ENCODE measurements at regions not wholly inside any gene's neighbourhood (a gene's known extent, or its start where the extent isn't known, plus 50 kb on each side); places are given as distances from the start of the nearest gene placed in this dataset.
A peak's percentile ranks its signal among the peaks of the same experiment; 100 is the strongest.

DNA sequence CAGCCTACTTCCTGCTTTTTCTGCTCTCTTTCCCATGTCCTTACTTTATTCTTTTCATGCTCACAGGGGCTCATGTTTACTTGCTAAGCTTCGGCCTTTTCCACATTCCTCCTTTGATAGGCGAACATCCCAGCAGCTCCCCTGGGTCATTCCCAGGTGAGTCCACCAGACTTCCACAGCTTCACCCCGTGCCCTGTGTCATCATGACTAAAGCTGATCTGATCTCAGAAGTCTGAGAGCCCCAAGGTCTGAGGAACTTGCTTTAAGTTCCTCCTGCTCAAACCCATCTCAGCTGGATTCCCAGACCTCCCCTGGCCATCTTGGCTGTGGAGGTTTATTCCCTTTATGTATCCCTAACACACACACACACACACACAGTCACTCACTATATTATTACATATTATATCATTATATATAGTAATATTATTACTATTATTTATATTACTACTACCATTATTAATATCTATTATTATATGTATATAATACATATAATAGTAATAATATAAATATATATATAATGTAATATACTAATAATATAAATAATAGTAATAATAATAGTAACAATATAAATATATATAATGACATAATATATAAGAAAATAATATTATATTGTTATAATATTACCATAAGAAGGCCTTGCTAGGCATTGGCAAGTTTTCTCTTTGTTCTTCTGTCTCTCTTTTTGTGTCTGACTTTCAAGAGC, 295.9 kb downstream of the PTEN start:
- Histone ChIP-seq H3K9me3 (ENCODE audit: control insufficient read depth in 5 of 5, low read length in 5 of 5) (no peaks in the 10 kb centered on the region), H3K27me3 (ENCODE audit: control insufficient read depth in 5 of 5, insufficient read depth in 4 of 5, low read length in 5 of 5) (no peaks in the 10 kb centered on the region), H3K27ac (ENCODE audit: low read depth, low read length) (peak overlapping the region; percentile 69), H3K4me1 (ENCODE audit: control insufficient read depth in 5 of 5, insufficient read depth in 5 of 5, low read length in 5 of 5) (peaks cover 0 to 21% (median 15%) of the 10 kb centered on the region in 5 donors), H3K4me3 (ENCODE audit: low read depth in 1 of 5, low read length in 5 of 5) (no peak overlapping the region), H3K9ac (ENCODE audit: low read length in 5 of 5) (no peak overlapping the region), H3K36me3 (ENCODE audit: control insufficient read depth in 5 of 5, insufficient read depth in 5 of 5, low read length in 5 of 5) (no peaks in the 10 kb centered on the region)

DNA sequence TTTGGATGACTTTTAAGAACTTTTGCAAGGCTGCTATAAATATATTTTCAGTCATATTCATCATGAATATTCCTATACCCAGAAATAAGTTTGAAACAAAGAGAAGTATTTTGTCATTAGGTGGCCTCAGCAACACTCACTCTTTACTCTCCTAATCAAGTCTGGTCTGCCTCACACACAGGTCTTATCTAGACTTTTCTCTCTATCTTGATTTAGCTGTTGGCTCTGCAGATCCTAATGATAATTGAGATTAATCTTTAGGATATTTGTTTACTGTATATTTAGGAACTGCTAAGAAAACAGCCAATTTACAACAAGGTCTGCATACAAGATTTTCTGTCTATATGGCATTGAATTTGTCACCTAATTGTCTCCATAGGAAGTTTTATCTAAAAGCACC, 297.6 kb downstream of the PTEN start:
- Histone ChIP-seq H3K27ac (ENCODE audit: low read depth, low read length) (no peak overlapping the region), H3K27me3 (ENCODE audit: control insufficient read depth in 5 of 5, insufficient read depth in 4 of 5, low read length in 5 of 5) (no peaks in the 10 kb centered on the region), H3K9me3 (ENCODE audit: control insufficient read depth in 5 of 5, low read length in 5 of 5) (no peaks in the 10 kb centered on the region), H3K36me3 (ENCODE audit: control insufficient read depth in 5 of 5, insufficient read depth in 5 of 5, low read length in 5 of 5) (no peaks in the 10 kb centered on the region), H3K9ac (ENCODE audit: low read length in 5 of 5) (no peak overlapping the region), H3K4me1 (ENCODE audit: control insufficient read depth in 5 of 5, insufficient read depth in 5 of 5, low read length in 5 of 5) (peaks cover 0 to 21% (median 15%) of the 10 kb centered on the region in 5 donors), H3K4me3 (ENCODE audit: low read depth in 1 of 5, low read length in 5 of 5) (no peak overlapping the region)

DNA sequence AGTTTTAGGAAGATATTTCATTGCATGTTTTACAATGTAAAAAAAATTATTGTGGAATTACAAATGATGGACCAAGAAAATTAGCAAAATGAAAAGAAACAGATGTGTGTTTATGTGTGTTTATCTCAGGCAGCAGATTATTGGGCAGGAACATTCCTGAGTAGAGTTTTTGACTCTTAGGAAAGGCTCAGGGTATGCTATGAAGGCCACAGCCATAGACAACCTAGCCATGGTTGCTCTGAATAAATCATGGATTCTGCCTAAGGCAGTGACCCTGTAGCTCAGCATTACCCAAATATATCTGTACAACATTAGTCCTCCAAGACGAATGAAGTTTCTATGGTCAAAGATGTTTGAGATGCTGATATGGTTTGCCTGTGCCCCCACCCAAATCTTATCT, 298.3 kb downstream of the PTEN start:
- no peaks in the 10 kb centered on the region for H3K9me3 ChIP-seq (ENCODE audit: control insufficient read depth in 5 of 5, low read length in 5 of 5)
- no peak overlapping the region for H3K9ac ChIP-seq (ENCODE audit: low read length in 5 of 5)
- peaks cover 0 to 21% (median 16%) of the 10 kb centered on the region in 5 donors for H3K4me1 ChIP-seq (ENCODE audit: control insufficient read depth in 5 of 5, insufficient read depth in 5 of 5, low read length in 5 of 5)
- H3K36me3 ChIP-seq (ENCODE audit: control insufficient read depth in 5 of 5, insufficient read depth in 5 of 5, low read length in 5 of 5) = no peaks in the 10 kb centered on the region
- no peak overlapping the region for H3K4me3 ChIP-seq (ENCODE audit: low read depth in 1 of 5, low read length in 5 of 5)
- no peaks in the 10 kb centered on the region for H3K27me3 ChIP-seq (ENCODE audit: control insufficient read depth in 5 of 5, insufficient read depth in 4 of 5, low read length in 5 of 5)
- H3K27ac ChIP-seq (ENCODE audit: low read depth, low read length) = no peak overlapping the region

DNA sequence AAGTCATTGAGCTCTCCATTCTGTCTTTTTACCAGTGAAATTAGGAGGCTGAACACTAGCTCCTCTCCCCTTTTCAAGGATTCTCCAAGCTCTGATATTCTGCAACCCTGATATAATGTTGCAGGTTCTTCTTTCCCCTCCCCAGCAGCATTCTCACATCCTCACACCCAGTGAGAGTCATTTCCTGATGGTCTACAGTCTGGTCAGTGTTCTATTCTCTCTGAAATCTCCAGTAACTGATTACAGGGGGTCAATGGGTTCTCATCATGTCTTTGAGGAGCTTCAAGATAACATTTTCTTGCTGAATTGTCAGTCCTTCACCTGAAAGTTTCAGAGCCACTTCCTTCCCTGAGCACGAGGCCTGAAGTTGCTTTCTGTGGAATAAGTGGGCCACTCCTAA, 299.4 kb downstream of the PTEN start:
- Histone ChIP-seq H3K27ac (ENCODE audit: low read depth, low read length) (no peak overlapping the region), H3K4me1 (ENCODE audit: control insufficient read depth in 5 of 5, insufficient read depth in 5 of 5, low read length in 5 of 5) (peaks cover 0 to 20% (median 14%) of the 10 kb centered on the region in 5 donors), H3K4me3 (ENCODE audit: low read depth in 1 of 5, low read length in 5 of 5) (no peak overlapping the region), H3K9ac (ENCODE audit: low read length in 5 of 5) (no peak overlapping the region), H3K27me3 (ENCODE audit: control insufficient read depth in 5 of 5, insufficient read depth in 4 of 5, low read length in 5 of 5) (no peaks in the 10 kb centered on the region), H3K36me3 (ENCODE audit: control insufficient read depth in 5 of 5, insufficient read depth in 5 of 5, low read length in 5 of 5) (no peaks in the 10 kb centered on the region), H3K9me3 (ENCODE audit: control insufficient read depth in 5 of 5, low read length in 5 of 5) (no peaks in the 10 kb centered on the region)

DNA sequence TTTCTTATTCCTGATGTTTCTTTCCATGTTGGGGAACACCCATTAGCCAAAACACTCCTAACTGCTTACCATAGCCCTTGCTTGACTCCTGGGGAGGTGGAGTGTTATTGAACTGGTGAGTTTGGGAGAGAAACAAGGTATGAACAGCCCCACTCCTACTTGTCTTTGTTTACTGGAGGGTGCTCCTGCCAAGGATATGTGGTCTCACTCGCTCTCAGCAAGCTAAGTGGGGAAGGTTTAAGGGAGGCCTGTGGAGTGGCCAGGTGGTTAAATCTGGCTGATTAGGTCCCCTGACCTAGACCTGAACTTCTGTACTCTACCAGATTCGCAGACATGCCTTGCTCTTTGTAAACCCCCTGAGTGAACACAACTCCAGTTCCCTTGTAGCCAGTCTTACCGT, 300.1 kb downstream of the PTEN start:
- no peak overlapping the region for H3K27ac ChIP-seq (ENCODE audit: low read depth, low read length)

DNA sequence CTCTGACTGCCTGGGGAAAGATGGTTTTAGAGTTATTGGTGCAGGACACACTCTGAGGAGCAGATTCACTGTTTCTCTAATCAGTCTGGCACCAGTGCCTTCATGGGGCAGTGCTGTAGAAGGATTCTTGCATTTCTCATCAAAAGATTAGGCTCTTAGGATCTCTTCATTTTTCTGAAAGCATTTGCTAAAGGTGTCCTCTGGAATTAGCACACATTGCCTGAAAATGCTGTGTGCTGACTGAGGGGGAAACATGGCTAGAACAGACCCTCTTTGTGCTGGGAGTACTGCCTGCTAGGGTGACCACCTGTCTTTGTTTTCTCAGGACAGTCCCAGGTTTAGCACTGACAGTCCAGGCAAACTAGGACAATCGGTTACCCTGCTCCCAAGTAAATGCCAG, 301.0 kb downstream of the PTEN start:
- Histone ChIP-seq H3K27ac (ENCODE audit: low read depth, low read length) (no peak overlapping the region), H3K27me3 (ENCODE audit: control insufficient read depth in 5 of 5, insufficient read depth in 4 of 5, low read length in 5 of 5) (no peaks in the 10 kb centered on the region), H3K4me1 (ENCODE audit: control insufficient read depth in 5 of 5, insufficient read depth in 5 of 5, low read length in 5 of 5) (peaks cover 0 to 14% (median 0%) of the 10 kb centered on the region in 5 donors), H3K4me3 (ENCODE audit: low read depth in 1 of 5, low read length in 5 of 5) (no peak overlapping the region), H3K9ac (ENCODE audit: low read length in 5 of 5) (no peak overlapping the region), H3K9me3 (ENCODE audit: control insufficient read depth in 5 of 5, low read length in 5 of 5) (no peaks in the 10 kb centered on the region), H3K36me3 (ENCODE audit: control insufficient read depth in 5 of 5, insufficient read depth in 5 of 5, low read length in 5 of 5) (no peaks in the 10 kb centered on the region)

More for the DNA sequence above, 300.1 kb downstream of the PTEN start:
- no peak overlapping the region for H3K4me3 ChIP-seq (ENCODE audit: low read depth in 1 of 5, low read length in 5 of 5)
- no peak overlapping the region for H3K9ac ChIP-seq (ENCODE audit: low read length in 5 of 5)
- H3K36me3 ChIP-seq (ENCODE audit: control insufficient read depth in 5 of 5, insufficient read depth in 5 of 5, low read length in 5 of 5) = no peaks in the 10 kb centered on the region
- peaks cover 0 to 19% (median 7%) of the 10 kb centered on the region in 5 donors for H3K4me1 ChIP-seq (ENCODE audit: control insufficient read depth in 5 of 5, insufficient read depth in 5 of 5, low read length in 5 of 5)
- no peaks in the 10 kb centered on the region for H3K9me3 ChIP-seq (ENCODE audit: control insufficient read depth in 5 of 5, low read length in 5 of 5)
- no peaks in the 10 kb centered on the region for H3K27me3 ChIP-seq (ENCODE audit: control insufficient read depth in 5 of 5, insufficient read depth in 4 of 5, low read length in 5 of 5)

DNA sequence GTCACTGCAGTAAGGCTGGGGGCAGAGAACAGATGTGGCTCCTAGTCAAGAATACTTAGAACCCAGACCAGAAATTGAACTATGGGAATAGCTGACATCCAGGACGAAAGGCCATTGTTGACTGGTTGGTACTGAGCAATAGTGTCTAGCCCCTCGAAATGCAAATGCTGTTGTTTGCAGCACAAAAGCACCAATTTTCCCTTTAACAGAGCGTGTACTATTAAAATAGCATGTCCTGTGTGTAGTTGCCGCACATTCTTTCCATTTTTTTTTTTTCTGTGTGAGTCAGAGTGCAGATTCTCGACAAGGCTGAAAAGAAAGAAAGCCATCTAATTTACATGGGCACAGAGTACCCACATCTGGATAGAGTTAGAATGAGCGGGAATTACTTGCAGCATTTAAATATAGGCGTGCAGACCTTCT, 302.4 kb downstream of the PTEN start:
- Histone ChIP-seq H3K4me1 (ENCODE audit: control insufficient read depth in 5 of 5, insufficient read depth in 5 of 5, low read length in 5 of 5) (peaks cover 0 to 14% (median 0%) of the 10 kb centered on the region in 5 donors), H3K27ac (ENCODE audit: low read depth, low read length) (no peak overlapping the region), H3K4me3 (ENCODE audit: low read depth in 1 of 5, low read length in 5 of 5) (no peak overlapping the region), H3K9ac (ENCODE audit: low read length in 5 of 5) (no peak overlapping the region), H3K36me3 (ENCODE audit: control insufficient read depth in 5 of 5, insufficient read depth in 5 of 5, low read length in 5 of 5) (no peaks in the 10 kb centered on the region), H3K27me3 (ENCODE audit: control insufficient read depth in 5 of 5, insufficient read depth in 4 of 5, low read length in 5 of 5) (no peaks in the 10 kb centered on the region), H3K9me3 (ENCODE audit: control insufficient read depth in 5 of 5, low read length in 5 of 5) (no peaks in the 10 kb centered on the region)

DNA sequence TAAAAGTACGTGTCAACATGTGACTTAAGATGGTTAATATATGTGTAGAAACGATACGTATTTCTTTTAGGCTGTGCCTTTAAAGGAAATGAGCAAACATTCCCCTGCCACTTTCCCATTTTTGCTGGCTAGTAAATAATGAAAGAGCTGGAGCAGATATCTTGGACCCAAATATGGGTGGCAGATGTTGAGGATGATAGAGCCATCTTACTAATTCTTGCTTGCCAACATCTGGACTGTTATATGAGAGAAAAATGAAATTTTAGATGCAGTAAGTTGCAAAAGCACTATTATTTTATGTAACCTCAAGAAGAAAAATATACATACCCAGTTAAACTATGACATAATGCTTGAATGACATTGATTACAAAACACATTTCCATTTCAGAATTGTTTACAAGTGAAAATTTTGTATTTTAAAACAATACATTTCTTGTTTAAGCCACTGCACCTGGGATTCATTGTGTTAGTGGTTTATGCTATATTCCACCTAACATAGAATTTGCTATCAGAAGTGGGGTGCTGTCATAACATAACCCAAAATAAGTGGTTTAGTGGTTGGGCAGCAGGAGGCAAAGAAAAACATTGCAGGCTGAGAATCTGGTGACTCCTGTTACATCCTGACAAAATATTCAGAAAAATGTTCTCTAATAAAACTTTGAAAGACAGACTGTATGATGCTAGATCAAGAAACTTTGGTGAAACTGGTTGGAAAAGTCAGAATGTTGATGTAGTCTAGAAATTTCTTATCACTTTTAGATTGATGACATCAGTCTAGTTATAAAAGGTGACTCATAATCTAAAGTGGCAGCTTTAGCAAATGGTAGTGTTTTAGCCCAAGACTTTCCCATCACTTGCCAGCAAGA, 305.0 kb downstream of the PTEN start:
- Histone ChIP-seq H3K27me3 (ENCODE audit: control insufficient read depth in 5 of 5, insufficient read depth in 4 of 5, low read length in 5 of 5) (no peaks in the 10 kb centered on the region), H3K9ac (ENCODE audit: low read length in 5 of 5) (no peak overlapping the region), H3K4me3 (ENCODE audit: low read depth in 1 of 5, low read length in 5 of 5) (no peak overlapping the region), H3K27ac (ENCODE audit: low read depth, low read length) (no peak overlapping the region), H3K36me3 (ENCODE audit: control insufficient read depth in 5 of 5, insufficient read depth in 5 of 5, low read length in 5 of 5) (no peaks in the 10 kb centered on the region), H3K4me1 (ENCODE audit: control insufficient read depth in 5 of 5, insufficient read depth in 5 of 5, low read length in 5 of 5) (peaks cover 0 to 14% (median 0%) of the 10 kb centered on the region in 5 donors), H3K9me3 (ENCODE audit: control insufficient read depth in 5 of 5, low read length in 5 of 5) (no peaks in the 10 kb centered on the region)

DNA sequence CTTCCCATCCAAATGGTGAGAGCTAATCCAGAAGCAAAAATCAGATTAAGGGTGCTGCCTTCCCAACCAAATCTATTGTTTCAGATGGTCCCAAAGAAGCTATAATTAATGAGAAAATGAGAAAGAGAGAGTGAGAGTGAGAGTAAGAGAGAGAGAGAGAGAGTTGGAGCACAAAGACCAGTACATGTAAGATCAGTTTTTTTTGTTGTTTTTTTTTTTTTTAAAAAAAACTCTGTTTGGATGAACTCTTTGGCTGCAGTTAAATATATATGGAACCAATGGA, 305.6 kb downstream of the PTEN start:
- no peak overlapping the region for H3K27ac ChIP-seq (ENCODE audit: low read depth, low read length)
- H3K9ac ChIP-seq (ENCODE audit: low read length in 5 of 5) = no peak overlapping the region

DNA sequence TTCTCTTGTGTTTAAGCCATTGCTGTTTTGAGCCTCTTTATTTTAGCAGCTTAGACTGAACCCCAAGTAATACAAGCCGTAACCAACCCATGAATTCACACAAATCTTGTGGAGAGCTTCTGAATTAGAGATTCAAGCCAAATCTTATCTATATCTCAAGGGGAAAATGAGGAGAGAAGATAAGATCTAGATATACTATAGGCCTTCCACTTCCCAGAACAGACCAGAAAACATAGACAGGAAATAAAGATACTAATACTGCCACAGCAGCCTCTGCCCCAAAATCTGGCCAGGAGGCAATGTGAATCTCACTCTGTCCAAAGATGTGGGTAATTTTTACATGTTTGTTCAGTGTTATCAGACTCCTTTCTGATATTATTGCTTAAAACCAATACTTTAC, 307.2 kb downstream of the PTEN start:
- Histone ChIP-seq H3K27me3 (ENCODE audit: control insufficient read depth in 5 of 5, insufficient read depth in 4 of 5, low read length in 5 of 5) (no peaks in the 10 kb centered on the region), H3K4me3 (ENCODE audit: low read depth in 1 of 5, low read length in 5 of 5) (no peak overlapping the region), H3K4me1 (ENCODE audit: control insufficient read depth in 5 of 5, insufficient read depth in 5 of 5, low read length in 5 of 5) (peaks cover 0 to 12% (median 0%) of the 10 kb centered on the region in 5 donors), H3K36me3 (ENCODE audit: control insufficient read depth in 5 of 5, insufficient read depth in 5 of 5, low read length in 5 of 5) (no peaks in the 10 kb centered on the region), H3K9ac (ENCODE audit: low read length in 5 of 5) (no peak overlapping the region), H3K27ac (ENCODE audit: low read depth, low read length) (no peak overlapping the region), H3K9me3 (ENCODE audit: control insufficient read depth in 5 of 5, low read length in 5 of 5) (no peaks in the 10 kb centered on the region)

More for the DNA sequence above, 305.6 kb downstream of the PTEN start:
- Histone ChIP-seq H3K36me3 (ENCODE audit: control insufficient read depth in 5 of 5, insufficient read depth in 5 of 5, low read length in 5 of 5) (no peaks in the 10 kb centered on the region), H3K4me3 (ENCODE audit: low read depth in 1 of 5, low read length in 5 of 5) (no peak overlapping the region), H3K27me3 (ENCODE audit: control insufficient read depth in 5 of 5, insufficient read depth in 4 of 5, low read length in 5 of 5) (no peaks in the 10 kb centered on the region), H3K4me1 (ENCODE audit: control insufficient read depth in 5 of 5, insufficient read depth in 5 of 5, low read length in 5 of 5) (peaks cover 0 to 14% (median 0%) of the 10 kb centered on the region in 5 donors), H3K9me3 (ENCODE audit: control insufficient read depth in 5 of 5, low read length in 5 of 5) (no peaks in the 10 kb centered on the region)

Measured in subcutaneous abdominal adipose tissue (tissue), 5 donors.